HG03432 (cell line): ENCODE measurements at regions not wholly inside any gene's neighbourhood (a gene's known extent, or its start where the extent isn't known, plus 50 kb on each side); places are given as distances from the start of the nearest gene placed in this dataset.

ENCODE experiments used
- ATAC-seq: cut with Tn5 transposase; IDR thresholded peaks from one replicate; pipeline ENCODE4 v1.9.1; 2021; ENCODE audit warnings: mild to moderate bottlenecking, moderate library complexity; ENCODE audit not compliant: unreplicated experiment

DNA sequence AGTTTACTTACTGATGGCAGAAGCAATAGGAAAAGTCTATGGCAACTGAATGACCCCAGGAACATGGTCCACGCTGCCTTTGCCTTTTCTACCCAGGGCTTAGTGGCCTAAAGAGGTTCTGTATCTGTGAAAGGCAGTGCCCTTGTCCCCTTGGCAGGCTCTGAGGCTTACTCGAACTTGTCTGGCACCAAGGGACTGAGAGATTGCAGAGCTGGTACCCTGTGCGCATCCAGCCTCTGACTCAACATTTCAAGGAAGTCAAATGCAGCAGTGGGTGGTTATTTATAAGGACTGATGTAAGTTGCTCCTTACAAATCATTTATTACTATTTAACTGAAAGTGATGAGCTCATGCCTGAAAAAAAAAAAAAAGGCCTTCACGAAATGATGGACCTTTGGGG is 299.9 kb upstream of the MYOCD start:
- ATAC-seq = no peak

- ATAC-seq = no peak
Measured at GRCh38 chr17:12369065-12369464, 296.6 kb upstream of the MYOCD start.

- no peak for ATAC-seq
Measured at GRCh38 chr17:12376276-12376675, 289.4 kb upstream of the MYOCD start.

DNA sequence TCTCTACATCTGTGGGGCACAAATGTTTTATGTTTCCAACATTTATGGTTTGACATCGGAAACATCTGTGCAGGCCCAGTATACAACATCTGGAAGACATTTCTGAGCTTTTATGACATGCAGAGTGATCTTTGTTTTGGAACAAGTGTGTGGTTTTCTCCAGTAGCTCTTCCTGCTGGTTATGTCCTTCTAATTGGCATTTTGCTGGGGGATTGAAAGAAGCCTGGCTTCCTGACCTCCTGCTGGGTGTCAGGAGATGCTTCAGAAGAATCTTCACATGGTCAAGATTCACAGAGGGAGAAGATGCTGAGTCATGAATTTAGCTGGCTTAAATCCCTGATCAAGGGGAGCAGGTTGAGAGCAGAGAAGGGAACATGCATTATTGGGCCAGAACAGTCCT is 279.5 kb upstream of the MYOCD start:
- ATAC-seq = no peak

- ATAC-seq = no peak
Measured at GRCh38 chr17:12388226-12388625, 277.5 kb upstream of the MYOCD start.

- no peak for ATAC-seq
Measured at GRCh38 chr17:12389421-12389820, 276.3 kb upstream of the MYOCD start.

GRCh38 chr17:12390631-12391030 is 275.1 kb upstream of the MYOCD start:
- ATAC-seq = no peak

DNA sequence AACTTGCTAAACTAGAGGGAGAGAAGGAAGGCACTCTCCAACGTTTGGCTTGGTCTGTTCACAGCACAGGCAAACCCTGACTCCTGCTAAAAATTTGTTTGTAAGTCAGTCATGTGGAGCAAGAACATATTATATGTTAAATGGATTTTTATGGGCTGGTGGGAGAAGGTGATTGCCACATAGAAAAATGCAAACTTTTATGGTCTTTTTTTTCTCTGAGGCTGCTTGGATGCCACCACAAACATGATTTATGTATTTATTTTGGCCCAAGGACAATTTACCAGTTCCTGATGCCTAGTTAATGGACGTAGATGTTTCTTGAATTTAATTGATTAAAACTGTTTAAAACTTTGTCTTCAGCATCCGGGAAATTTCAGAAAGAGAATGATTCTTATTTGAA is 274.2 kb upstream of the MYOCD start:
- ATAC-seq = no peak

GRCh38 chr17:12395733-12396354 is 269.8 kb upstream of the MYOCD start:
- no peak for ATAC-seq

- ATAC-seq = no peak
Measured at GRCh38 chr17:12398441-12399051, 267.1 kb upstream of the MYOCD start.

- ATAC-seq = no peak
Measured at GRCh38 chr17:12402963-12403622, 262.6 kb upstream of the MYOCD start.

DNA sequence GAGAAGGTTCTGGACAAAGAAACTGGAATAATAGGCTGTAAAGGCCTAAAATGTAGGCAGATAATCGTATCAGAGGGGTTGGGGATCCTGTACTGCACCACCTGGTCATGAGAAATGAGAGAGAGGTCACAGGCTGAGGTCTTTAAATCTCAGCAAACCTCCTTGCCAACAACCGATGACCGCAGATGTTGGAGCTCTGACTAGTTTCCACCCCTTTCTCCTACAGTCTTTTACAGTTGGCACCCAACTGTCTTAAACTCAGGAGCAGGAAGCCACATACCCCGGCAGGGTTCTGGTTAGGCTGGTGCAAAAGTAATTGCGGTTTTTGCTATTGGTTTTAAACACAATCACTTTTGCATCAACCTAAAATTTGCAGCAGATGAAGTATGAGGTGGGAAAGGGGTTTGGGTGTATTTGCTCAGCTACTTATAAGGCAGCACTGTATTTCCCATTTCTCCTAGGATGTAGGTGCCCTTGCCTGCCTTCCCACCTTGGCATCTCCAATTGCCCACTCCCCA is 261.8 kb upstream of the MYOCD start:
- no peak for ATAC-seq

GRCh38 chr17:12406623-12407215 is 259.0 kb upstream of the MYOCD start:
- no peak for ATAC-seq

DNA sequence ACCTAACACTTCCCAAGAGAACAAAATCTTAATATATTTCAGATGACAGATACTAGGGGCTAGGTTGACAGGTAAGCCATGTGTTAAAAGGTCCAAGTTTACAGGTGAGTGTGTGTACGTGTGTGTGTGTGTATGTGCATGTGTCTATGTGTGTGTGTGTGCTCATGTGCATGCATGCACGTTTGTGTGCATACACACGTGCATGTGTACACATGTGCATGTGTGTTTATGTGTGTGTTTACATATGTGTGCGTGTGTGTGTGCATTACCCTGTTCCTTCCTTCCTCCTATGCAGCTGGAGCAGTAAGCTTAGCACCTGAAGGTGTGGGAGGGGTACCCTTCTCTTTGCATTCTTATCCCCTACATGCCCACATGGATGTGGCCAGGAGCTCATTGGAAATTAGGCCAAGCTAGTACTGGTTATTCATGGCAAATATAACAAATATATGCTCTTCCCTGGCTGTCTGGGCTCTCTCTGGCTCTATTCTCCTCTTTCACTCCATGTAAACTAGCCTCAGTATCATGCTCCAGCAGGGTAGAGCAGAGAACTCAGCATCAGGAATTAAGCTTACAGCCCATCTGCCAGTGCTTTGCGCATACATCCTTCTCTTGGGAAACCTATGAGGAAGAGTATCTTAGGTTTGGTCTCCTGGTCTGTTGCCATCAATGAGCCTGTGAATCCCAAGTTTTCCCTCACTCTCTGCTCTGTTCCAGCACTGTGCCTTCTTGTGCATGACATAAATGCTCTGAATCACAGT is 258.0 kb upstream of the MYOCD start:
- no peak for ATAC-seq

DNA sequence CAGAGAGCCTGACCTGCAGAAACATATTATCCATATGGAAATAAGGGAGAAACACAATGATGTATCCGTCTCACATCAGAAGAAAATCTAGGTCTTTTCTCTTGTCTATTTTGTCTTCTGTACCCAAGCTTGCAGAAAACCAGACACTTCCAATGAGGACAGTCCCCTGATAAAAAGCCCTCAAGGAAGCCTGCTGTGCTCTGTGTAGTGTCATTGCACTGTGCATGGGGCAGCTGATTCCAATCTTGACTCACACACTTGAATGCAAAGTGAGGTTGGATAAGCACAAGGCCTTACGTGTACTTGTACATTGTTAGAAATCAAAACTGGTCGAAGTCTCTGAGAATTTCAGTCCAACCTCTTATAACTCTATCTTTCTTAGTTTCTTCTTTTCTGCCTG is 256.6 kb upstream of the MYOCD start:
- no peak for ATAC-seq

DNA sequence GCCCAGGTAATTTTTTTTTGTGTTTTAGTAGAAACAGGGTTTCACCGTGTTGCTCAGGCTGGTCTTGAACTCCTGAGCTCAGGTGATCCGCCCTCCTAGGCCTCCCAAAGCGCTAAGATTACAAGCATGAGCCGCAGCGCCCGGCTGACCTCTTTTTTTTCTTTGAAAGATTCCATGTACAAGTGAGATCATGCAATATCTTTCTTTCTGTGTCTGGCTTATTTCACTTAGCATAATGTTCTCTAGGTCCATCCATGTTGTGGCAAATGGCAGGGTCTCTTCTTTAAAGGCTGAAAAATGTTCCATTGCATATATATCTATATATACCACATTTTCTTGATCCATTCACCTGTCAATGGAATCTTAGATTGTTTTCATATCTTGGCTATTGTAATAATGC is 255.0 kb upstream of the MYOCD start:
- no peak for ATAC-seq

DNA sequence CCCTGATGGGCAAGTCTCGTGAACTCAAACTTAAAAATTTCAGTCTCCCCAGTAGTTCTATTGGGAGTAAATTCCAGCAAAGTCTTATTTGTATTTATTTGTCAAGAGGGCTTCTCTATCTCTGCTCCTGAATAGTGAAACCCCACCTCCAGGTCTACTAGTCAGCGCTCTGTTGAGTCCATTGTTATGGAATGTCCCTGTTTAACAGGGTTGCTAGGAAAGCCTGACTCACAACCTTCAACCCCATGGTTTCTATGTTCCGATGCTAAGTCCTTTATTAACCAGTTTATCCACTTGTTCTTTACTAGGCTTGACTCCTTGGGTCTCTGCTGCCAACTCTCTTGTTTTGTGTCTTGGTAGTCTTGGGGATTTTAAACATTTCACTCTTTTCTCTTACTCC is 250.7 kb upstream of the MYOCD start:
- no peak for ATAC-seq

GRCh38 chr17:12421077-12421476 is 244.6 kb upstream of the MYOCD start:
- ATAC-seq = no peak

DNA sequence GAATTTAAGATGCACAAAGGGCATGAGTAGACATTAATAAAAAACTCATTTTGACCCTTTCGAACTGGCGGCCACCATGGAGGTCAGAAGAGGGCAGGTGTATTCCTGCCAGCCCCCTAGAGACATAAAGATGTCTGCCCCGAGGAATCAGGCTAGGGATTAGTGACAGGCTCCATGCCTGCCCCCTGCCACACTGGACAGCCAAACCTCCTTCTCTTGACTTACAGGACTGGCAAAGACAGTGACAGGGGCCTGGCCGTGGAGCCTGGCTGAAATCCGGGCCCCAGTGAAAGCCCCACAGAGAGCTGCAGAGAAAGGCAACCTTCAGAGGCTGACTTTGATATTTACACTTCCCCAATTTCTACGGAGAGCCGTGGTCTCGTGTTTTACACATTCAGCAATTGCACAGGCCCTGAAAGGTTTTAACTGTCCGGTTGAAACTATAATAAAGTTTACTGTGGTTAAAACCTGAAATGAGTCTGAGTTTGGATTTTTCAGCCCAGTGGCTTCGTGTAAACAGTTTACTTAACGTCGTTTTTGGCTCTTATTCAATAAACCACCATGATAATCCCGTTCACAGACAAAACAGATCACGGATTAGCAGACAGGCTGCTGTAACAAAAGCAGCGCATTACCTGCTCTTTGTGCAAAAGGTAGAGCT is 243.9 kb upstream of the MYOCD start:
- ATAC-seq = no peak

DNA sequence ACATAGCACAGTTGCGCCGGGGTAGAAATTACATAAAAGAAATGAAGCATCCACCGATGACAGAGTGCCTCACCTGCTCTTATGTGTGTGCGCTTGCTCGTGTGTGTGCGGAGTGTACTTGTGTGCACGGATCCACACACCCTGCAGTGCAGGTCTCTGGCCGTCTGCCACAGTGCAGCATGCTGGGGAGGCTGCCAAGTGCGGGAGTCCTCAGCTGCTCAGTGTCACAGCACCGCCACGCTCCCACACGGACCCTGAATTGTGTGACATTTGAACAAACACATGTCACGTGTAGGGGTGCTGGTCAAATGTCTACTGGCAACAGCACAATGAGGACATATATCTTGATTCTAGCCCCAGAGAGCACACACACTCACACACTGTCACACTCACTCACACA is 243.0 kb upstream of the MYOCD start:
- no peak for ATAC-seq

DNA sequence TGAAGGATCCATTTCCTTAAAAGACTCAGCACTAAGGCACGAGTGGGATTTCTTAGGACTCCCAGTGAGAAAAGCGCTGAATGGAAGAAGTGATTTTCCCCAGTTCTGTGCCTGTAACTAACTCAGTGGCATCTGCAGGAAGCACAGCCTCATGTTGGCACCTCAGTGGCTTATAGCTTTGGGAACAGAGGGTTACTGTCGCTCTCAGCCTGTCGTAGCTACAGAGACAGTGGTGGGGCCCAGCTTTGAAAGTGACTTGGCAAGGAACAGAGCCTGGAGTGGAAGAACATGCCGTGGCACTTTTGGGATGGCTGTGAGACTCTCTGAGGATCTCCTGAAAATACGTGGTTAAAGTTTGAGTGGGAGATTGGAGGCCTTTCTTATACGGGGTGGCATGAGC is 242.4 kb upstream of the MYOCD start:
- ATAC-seq = no peak
